Hepatocyte (in vitro differentiated cells): ENCODE measurements at regions not wholly inside any gene's neighbourhood (a gene's known extent, or its start where the extent isn't known, plus 50 kb on each side); places are given as distances from the start of the nearest gene placed in this dataset.

Experiments used
- DNase-seq: peaks from one replicate; pipeline ENCODE4 v3.0.0-alpha.2; 2016; ENCODE audit warnings: low spot score
- H2AFZ ChIP-seq: fragments of 200-600 bp; sonication (generic); 2 replicates; pipeline ENCODE4 v1.6.0; 2016; ENCODE audit warnings: antibody characterized with exemption, mild to moderate bottlenecking
- H3K27ac ChIP-seq: fragments of 200-600 bp; sonication (generic); 2 replicates; pipeline ENCODE4 v1.5.1; 2016; ENCODE audit warnings: mild to moderate bottlenecking
- H3K27me3 ChIP-seq: fragments of 200-600 bp; sonication (generic); 2 replicates; pipeline ENCODE4 v1.6.1; 2016
- H3K36me3 ChIP-seq: fragments of 200-600 bp; sonication (generic); replicated peaks from 2 replicates; pipeline ENCODE4 v1.5.1; 2016; ENCODE audit warnings: low read depth; ENCODE audit not compliant: insufficient read depth
- H3K4me1 ChIP-seq: fragments of 200-600 bp; sonication (generic); 2 replicates; pipeline ENCODE4 v1.5.1; 2016; ENCODE audit warnings: mild to moderate bottlenecking, moderate library complexity; ENCODE audit not compliant: insufficient read depth
- H3K4me2 ChIP-seq: fragments of 200-600 bp; sonication (generic); 2 replicates; pipeline ENCODE4 v1.6.0; 2016
- H3K4me3 ChIP-seq: fragments of 200-600 bp; sonication (generic); 2 replicates; pipeline ENCODE4 v1.5.1; 2016; ENCODE audit warnings: mild to moderate bottlenecking
- H3K79me2 ChIP-seq: fragments of 200-600 bp; sonication (generic); 2 replicates; pipeline ENCODE4 v1.6.0; 2017; ENCODE audit warnings: mild to moderate bottlenecking
- H3K9me2 ChIP-seq: fragments of 200-600 bp; sonication (generic); replicated peaks from 2 replicates; pipeline ENCODE4 v1.6.0; 2017; ENCODE audit warnings: mild to moderate bottlenecking; ENCODE audit not compliant: insufficient read depth
- H3K9me3 ChIP-seq: fragments of 200-600 bp; sonication (generic); 2 replicates; pipeline ENCODE4 v1.5.1; 2016; ENCODE audit warnings: low read depth, mild to moderate bottlenecking
- H4K20me1 ChIP-seq: fragments of 200-600 bp; sonication (generic); 2 replicates; pipeline ENCODE4 v1.6.0; 2016; ENCODE audit warnings: mild to moderate bottlenecking; ENCODE audit not compliant: insufficient read depth, poor library complexity, severe bottlenecking
- CTCF ChIP-seq: fragments of 200-600 bp; sonication (generic); IDR thresholded peaks from 2 replicates; pipeline ENCODE4 v1.5.1; 2016; ENCODE audit warnings: antibody characterized with exemption, mild to moderate bottlenecking; ENCODE audit not compliant: poor library complexity
- EZH2 ChIP-seq: fragments of 200-600 bp; sonication (generic); IDR thresholded peaks from 2 replicates; pipeline ENCODE4 v1.6.1; 2016; ENCODE audit warnings: antibody characterized with exemption, mild to moderate bottlenecking, borderline replicate concordance
- EZH2phosphoT487 ChIP-seq: fragments of 200-600 bp; sonication (generic); IDR thresholded peaks from one replicate; pipeline ENCODE4 v1.6.1; 2018; ENCODE audit warnings: antibody characterized with exemption, mild to moderate bottlenecking, low read depth, moderate library complexity; ENCODE audit not compliant: unreplicated experiment, severe bottlenecking
- WGBS: methylation state at CpG from one replicate; pipeline ENCODE4 v1.1.6; 2016; ENCODE audit warnings: low lambda C conversion rate; ENCODE audit errors: missing lambda C conversion rate; 5-methylcytosine and 5-hydroxymethylcytosine counted together

GRCh38 chr2:14909795-14910194 lies 277.3 kb downstream of the LRATD1 start:
- Histone ChIP-seq H4K20me1 (no peaks in the 10 kb centered on the region), H3K4me3 (no peak overlapping the region), H3K27me3 (no peaks in the 10 kb centered on the region), H3K79me2 (no peaks in the 10 kb centered on the region), H3K4me2 (no peak overlapping the region), H3K4me1 (no peaks in the 10 kb centered on the region), H3K36me3 (no peaks in the 10 kb centered on the region), H3K9me2 (no peaks in the 10 kb centered on the region), H2AFZ (no peak overlapping the region), H3K27ac (no peak overlapping the region), H3K9me3 (no peaks in the 10 kb centered on the region)
- 64% methylated on average over 4 of the region's 4 CpGs for WGBS
- no peak for DNase-seq
- TF ChIP-seq EZH2phosphoT487 (no peak), CTCF (no peak), EZH2 (no peak)

GRCh38 chr2:14910654-14911053 lies 278.1 kb downstream of the LRATD1 start:
- H3K4me2 ChIP-seq = no peak overlapping the region
- H3K79me2 ChIP-seq = no peaks in the 10 kb centered on the region
- H3K9me3 ChIP-seq = no peaks in the 10 kb centered on the region
- H2AFZ ChIP-seq = no peak overlapping the region
- H3K9me2 ChIP-seq = no peaks in the 10 kb centered on the region
- H4K20me1 ChIP-seq = no peaks in the 10 kb centered on the region
- H3K4me3 ChIP-seq = no peak overlapping the region
- 66% methylated on average over 2 of the region's 2 CpGs for WGBS
- H3K36me3 ChIP-seq = no peaks in the 10 kb centered on the region
- no peaks in the 10 kb centered on the region for H3K27me3 ChIP-seq
- TF ChIP-seq EZH2 (no peak), EZH2phosphoT487 (no peak), CTCF (no peak)
- H3K27ac ChIP-seq = no peak overlapping the region
- H3K4me1 ChIP-seq = no peaks in the 10 kb centered on the region
- DNase-seq = no peak

GRCh38 chr2:14915983-14916382 lies 283.5 kb downstream of the LRATD1 start:
- no peak for DNase-seq
- Histone ChIP-seq H3K4me2 (no peak overlapping the region), H2AFZ (no peak overlapping the region), H3K9me3 (no peaks in the 10 kb centered on the region), H3K9me2 (no peaks in the 10 kb centered on the region), H3K27me3 (no peaks in the 10 kb centered on the region), H3K4me1 (no peaks in the 10 kb centered on the region), H3K36me3 (no peaks in the 10 kb centered on the region), H3K27ac (no peak overlapping the region), H3K4me3 (no peak overlapping the region), H4K20me1 (no peaks in the 10 kb centered on the region), H3K79me2 (no peaks in the 10 kb centered on the region)
- TF ChIP-seq EZH2 = no peak
- TF ChIP-seq EZH2phosphoT487 = no peak
- 64% methylated on average over 4 of the region's 4 CpGs for WGBS

GRCh38 chr2:14923820-14924580 lies 291.5 kb downstream of the LRATD1 start:
- H3K4me3 ChIP-seq = no peak overlapping the region
- H3K9me3 ChIP-seq = no peaks in the 10 kb centered on the region
- DNase-seq = no peak
- H3K36me3 ChIP-seq = no peaks in the 10 kb centered on the region
- 85% methylated on average over 6 of the region's 6 CpGs for WGBS
- no peaks in the 10 kb centered on the region for H3K27me3 ChIP-seq
- H3K4me2 ChIP-seq = no peak overlapping the region
- no peaks in the 10 kb centered on the region for H3K4me1 ChIP-seq
- H3K9me2 ChIP-seq = no peaks in the 10 kb centered on the region
- H4K20me1 ChIP-seq = no peaks in the 10 kb centered on the region
- H3K27ac ChIP-seq = no peak overlapping the region
- no peak overlapping the region for H2AFZ ChIP-seq
- no peaks in the 10 kb centered on the region for H3K79me2 ChIP-seq
- TF ChIP-seq EZH2 (no peak), CTCF (no peak), EZH2phosphoT487 (no peak)
